T-helper 17 cell (primary cell): ENCODE measurements at regions not wholly inside any gene's neighbourhood (a gene's known extent, or its start where the extent isn't known, plus 50 kb on each side); places are given as distances from the start of the nearest gene placed in this dataset.
A peak's percentile ranks its signal among the peaks of the same experiment; 100 is the strongest.

Source experiments
- ATAC-seq: fragments of 150-1000 bp; cut with Tn5 transposase; 2 replicates; pipeline ENCODE4 v1.10.0; 2021; ENCODE audit warnings: mild to moderate bottlenecking, moderate library complexity
- DNase-seq, 3 donors: peaks; one replicate each; pipeline versions ENCODE4 v3.0.0 to v3.0.0-alpha.2; 2020 to 2021
- H3K9me3 ChIP-seq: one replicate; pipeline ENCODE4 v1.7.0; 2013; ENCODE audit warnings: low read length, mild to moderate bottlenecking; ENCODE audit not compliant: control insufficient read depth, poor library complexity, severe bottlenecking
- H3K27ac Mint-ChIP-seq: one replicate; pipeline ENCODE4 v1.8.0; 2022; ENCODE audit warnings: mild to moderate bottlenecking, moderate library complexity, mixed read lengths
- H3K27me3 Mint-ChIP-seq: one replicate; pipeline ENCODE4 v1.8.0; 2022; ENCODE audit warnings: mixed read lengths
- H3K36me3 Mint-ChIP-seq: one replicate; pipeline ENCODE4 v1.8.0; 2022; ENCODE audit warnings: low read depth, mixed read lengths
- H3K4me1 Mint-ChIP-seq: one replicate; pipeline ENCODE4 v1.8.0; 2022; ENCODE audit warnings: mild to moderate bottlenecking, mixed read lengths
- H3K4me3 Mint-ChIP-seq: one replicate; pipeline ENCODE4 v1.8.0; 2022; ENCODE audit warnings: mild to moderate bottlenecking, moderate library complexity, mixed read lengths

DNA sequence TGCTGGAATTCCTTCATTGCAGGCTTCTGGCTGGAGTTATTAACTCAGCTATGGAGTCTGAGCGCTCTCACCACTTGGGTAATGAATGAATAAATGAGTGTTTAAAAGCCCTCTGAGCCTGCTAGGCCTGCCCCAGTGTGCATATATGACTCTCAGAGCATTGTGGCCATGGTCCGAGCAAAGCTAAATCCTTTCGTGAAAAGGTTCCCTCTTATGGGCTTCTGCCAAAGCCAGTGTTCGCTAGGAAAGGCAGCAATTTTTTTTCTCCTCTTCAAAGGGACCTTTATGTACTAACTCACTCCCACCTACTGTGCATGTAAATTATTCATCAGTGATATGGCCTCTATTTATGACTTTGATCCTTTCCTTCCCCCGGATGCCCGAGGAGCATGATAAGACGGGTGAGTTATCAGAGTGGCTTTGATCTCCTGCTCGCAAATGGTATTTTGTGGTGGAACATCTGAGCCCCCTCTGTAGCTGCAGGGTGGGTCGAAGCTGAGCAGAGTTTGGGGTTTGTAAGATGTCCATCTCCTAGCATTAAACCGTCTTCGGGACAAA is 88.6 kb downstream of the LINC00237 start:
- no peak for ATAC-seq
- H3K27ac Mint-ChIP-seq = no peak overlapping the region
- no peak overlapping the region for H3K4me3 Mint-ChIP-seq
- H3K4me1 Mint-ChIP-seq = no peaks in the 10 kb centered on the region
- H3K27me3 Mint-ChIP-seq = peaks cover 70% of the 10 kb centered on the region
- H3K36me3 Mint-ChIP-seq = peaks cover 2% of the 10 kb centered on the region
- no peak for DNase-seq
- no peaks in the 10 kb centered on the region for H3K9me3 ChIP-seq

DNA sequence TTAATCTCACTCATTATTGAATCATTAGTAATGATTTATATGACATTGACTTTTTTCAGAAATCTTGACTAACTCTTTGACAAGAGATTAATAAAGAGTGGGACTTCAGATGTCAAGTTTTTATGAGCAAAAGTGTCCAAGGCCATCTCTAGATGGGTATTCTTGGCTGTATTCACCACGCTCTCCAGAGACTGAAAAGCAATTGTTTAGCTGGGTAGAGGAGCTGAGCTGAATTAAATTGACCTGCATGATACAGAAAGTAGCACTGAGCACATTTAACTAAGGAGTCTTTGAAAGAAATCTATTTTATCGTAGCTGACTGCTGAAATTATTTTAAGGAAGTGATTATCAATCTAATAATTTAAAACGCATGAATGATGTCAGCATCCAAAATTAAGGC is 89.4 kb downstream of the LINC00237 start:
- Mint-ChIP-seq H3K27me3 (peaks cover 70% of the 10 kb centered on the region), H3K4me3 (peak overlapping the region; percentile 15), H3K27ac (no peak overlapping the region), H3K4me1 (no peaks in the 10 kb centered on the region), H3K36me3 (peaks cover 2% of the 10 kb centered on the region)
- no peaks in the 10 kb centered on the region for H3K9me3 ChIP-seq
- DNase-seq (no peak), ATAC-seq (no peak)

GRCh38 chr20:21014528-21014927 is 91.6 kb downstream of the LINC00237 start:
- H3K4me3 Mint-ChIP-seq = no peak overlapping the region

GRCh38 chr20:21008951-21009350 is 97.2 kb downstream of the LINC00237 start:
- H3K27ac Mint-ChIP-seq = no peak overlapping the region
- H3K4me1 Mint-ChIP-seq = no peaks in the 10 kb centered on the region
- no peak for ATAC-seq
- peaks cover 28% of the 10 kb centered on the region for H3K27me3 Mint-ChIP-seq
- DNase-seq = no peak
- H3K9me3 ChIP-seq = no peaks in the 10 kb centered on the region
- H3K36me3 Mint-ChIP-seq = peaks cover 2% of the 10 kb centered on the region
- H3K4me3 Mint-ChIP-seq = no peak overlapping the region

More at GRCh38 chr20:21014528-21014927, 91.6 kb downstream of the LINC00237 start:
- peaks cover 2% of the 10 kb centered on the region for H3K36me3 Mint-ChIP-seq
- no peaks in the 10 kb centered on the region for H3K4me1 Mint-ChIP-seq
- DNase-seq (no peak), ATAC-seq (no peak)
- no peak overlapping the region for H3K27ac Mint-ChIP-seq
- peaks cover 53% of the 10 kb centered on the region for H3K27me3 Mint-ChIP-seq
- H3K9me3 ChIP-seq = no peaks in the 10 kb centered on the region

GRCh38 chr20:21006611-21007010 is 99.5 kb downstream of the LINC00237 start:
- Mint-ChIP-seq H3K27me3 (peaks cover 21% of the 10 kb centered on the region), H3K4me1 (no peaks in the 10 kb centered on the region), H3K27ac (no peak overlapping the region), H3K36me3 (no peaks in the 10 kb centered on the region), H3K4me3 (no peak overlapping the region)
- DNase-seq = no peak
- H3K9me3 ChIP-seq = no peaks in the 10 kb centered on the region
- no peak for ATAC-seq

DNA sequence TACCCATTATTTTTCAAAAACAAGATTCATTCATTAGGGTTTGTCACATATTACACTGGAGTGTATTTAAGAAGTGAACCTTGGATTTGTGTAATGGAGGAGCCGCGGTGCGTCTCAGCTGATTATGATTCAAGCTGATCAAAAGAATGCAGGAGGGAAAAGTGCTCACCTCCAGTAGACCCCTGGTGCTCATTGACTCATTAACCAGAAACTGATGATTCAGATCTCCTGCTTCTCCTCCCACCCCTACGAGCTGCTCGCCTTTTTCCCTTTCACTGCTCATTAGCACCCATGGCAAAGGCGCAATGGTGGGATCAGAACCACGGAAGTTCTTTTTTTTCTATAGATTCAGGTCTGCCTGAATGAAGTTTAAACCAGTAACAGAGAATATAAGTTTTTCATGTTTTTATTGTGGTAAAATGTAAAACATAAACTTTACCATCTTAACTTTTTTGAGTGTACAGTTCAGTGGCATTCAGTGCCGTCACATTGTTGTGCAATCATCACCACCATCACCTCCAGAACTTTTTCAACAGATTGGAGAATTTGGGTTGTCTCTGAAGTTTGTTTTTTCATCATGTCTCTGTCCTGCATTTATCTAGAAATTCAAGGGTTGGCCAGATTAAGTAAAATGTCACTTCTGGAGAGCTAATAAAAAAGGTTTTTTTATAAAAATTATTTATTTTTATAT is 101.6 kb downstream of the LINC00237 start:
- no peak for DNase-seq

GRCh38 chr20:21003902-21004301 is 102.3 kb downstream of the LINC00237 start:
- no peak for ATAC-seq
- H3K27me3 Mint-ChIP-seq = peaks cover 23% of the 10 kb centered on the region
- H3K4me3 Mint-ChIP-seq = no peak overlapping the region
- H3K9me3 ChIP-seq = no peaks in the 10 kb centered on the region
- H3K27ac Mint-ChIP-seq = no peak overlapping the region
- H3K4me1 Mint-ChIP-seq = no peaks in the 10 kb centered on the region
- no peak for DNase-seq
- H3K36me3 Mint-ChIP-seq = no peaks in the 10 kb centered on the region

More for the DNA sequence above, 101.6 kb downstream of the LINC00237 start:
- Mint-ChIP-seq H3K27ac (no peak overlapping the region), H3K27me3 (peaks cover 27% of the 10 kb centered on the region), H3K4me1 (no peaks in the 10 kb centered on the region), H3K4me3 (no peak overlapping the region), H3K36me3 (no peaks in the 10 kb centered on the region)
- no peak for ATAC-seq
- H3K9me3 ChIP-seq = no peaks in the 10 kb centered on the region

DNA sequence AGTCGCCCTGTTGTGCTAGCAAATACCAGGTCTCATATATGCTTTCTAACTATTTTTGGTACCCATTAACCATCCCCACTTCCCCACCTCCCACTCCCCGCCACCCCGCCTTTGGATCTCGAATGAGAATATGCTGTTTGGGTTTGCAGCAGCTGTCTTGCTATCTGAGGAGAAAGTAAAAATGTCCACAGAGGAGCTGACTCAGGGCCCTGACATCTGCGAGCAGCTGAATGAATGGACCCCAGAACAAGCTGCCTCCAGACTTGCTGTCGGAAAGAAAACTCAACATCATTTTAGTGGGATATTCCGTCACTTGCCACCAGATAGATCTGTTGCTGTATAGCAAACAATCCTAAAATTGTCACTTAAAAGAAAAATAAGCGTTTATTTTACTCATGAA is 103.7 kb downstream of the LINC00237 start:
- DNase-seq (no peak), ATAC-seq (no peak)
- no peak overlapping the region for H3K4me3 Mint-ChIP-seq
- H3K4me1 Mint-ChIP-seq = no peaks in the 10 kb centered on the region
- H3K27ac Mint-ChIP-seq = no peak overlapping the region
- no peaks in the 10 kb centered on the region for H3K36me3 Mint-ChIP-seq
- no peaks in the 10 kb centered on the region for H3K9me3 ChIP-seq
- H3K27me3 Mint-ChIP-seq = peaks cover 22% of the 10 kb centered on the region

DNA sequence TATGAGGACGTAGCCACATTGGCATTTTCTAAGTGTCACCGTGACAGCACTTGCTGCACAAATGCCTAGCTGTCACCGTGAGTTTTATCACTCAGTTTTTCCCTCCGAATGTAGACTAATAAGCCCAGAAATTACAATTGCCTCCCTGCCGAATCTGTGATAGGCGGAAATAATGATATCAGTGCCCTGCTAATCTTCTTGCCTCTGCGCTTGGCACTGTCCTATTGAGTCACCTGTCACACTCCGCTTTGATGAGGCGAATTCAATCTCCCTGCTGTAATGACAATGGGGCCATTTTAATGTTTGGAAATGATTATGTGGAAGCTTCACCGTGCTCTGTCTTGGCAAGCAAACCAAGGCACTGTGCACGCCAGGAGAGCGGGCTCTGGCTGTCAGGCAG is 112.8 kb downstream of the LINC00237 start:
- no peaks in the 10 kb centered on the region for H3K9me3 ChIP-seq
- Mint-ChIP-seq H3K27me3 (peaks cover 36% of the 10 kb centered on the region), H3K36me3 (no peaks in the 10 kb centered on the region), H3K27ac (no peak overlapping the region), H3K4me3 (no peak overlapping the region), H3K4me1 (no peaks in the 10 kb centered on the region)
- DNase-seq (no peak), ATAC-seq (no peak)

DNA sequence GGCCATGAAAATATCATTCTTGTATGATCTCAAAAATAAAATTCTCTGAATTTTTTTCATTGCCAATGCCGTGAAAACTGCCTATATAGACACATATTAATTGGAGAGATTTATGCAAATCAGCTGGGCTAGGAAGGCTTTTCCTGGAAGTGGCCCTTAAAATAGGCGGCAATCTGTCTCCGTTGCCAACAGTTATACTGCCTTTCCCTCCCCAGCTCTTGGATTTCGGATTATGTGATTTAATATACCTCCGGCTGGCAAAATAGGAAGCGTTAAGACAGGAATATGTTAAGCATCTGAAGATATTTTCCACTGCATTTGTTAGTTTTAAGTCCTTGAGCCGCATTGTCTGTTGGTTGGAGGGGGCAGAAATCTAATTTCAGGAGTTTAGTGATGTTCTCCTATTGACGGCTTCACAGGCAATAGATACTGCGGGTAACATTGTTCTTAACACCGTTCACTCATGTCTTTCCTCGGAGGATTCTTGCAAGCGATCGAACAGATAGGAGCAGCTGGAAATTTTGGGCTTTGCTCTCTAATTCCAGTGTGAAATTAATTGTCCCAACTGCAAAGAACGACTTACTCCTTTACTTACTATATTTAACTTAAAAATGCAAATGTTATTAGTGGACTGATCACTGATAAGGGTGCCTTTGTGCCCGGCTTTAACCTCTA is 113.3 kb downstream of the LINC00237 start:
- Mint-ChIP-seq H3K27ac (no peak overlapping the region), H3K4me1 (no peaks in the 10 kb centered on the region), H3K27me3 (peaks cover 36% of the 10 kb centered on the region), H3K36me3 (no peaks in the 10 kb centered on the region), H3K4me3 (no peak overlapping the region)
- no peak for DNase-seq
- H3K9me3 ChIP-seq = no peaks in the 10 kb centered on the region
- no peak for ATAC-seq

DNA sequence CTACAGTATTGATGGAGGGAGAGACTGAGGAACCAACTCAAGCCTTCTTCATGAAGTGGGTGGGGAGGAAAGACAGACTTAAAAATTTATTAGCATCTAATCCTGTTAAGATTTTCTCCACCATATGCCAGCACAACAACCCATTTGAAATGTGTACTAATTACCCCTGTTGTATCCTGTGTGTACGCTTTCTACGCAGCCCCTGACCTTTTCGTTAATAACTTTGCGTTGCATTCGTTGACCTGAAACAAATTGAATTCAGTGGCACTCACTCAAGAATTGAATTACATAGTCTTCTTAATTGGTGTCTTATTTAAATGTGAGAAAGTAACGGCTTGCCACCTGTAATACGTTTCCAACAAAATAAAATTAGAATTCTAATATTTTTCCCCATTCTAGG is 113.9 kb downstream of the LINC00237 start:
- H3K4me1 Mint-ChIP-seq = no peaks in the 10 kb centered on the region
- H3K27me3 Mint-ChIP-seq = peaks cover 36% of the 10 kb centered on the region
- no peak for DNase-seq
- no peaks in the 10 kb centered on the region for H3K9me3 ChIP-seq
- no peak overlapping the region for H3K27ac Mint-ChIP-seq
- no peak for ATAC-seq
- H3K36me3 Mint-ChIP-seq = no peaks in the 10 kb centered on the region
- no peak overlapping the region for H3K4me3 Mint-ChIP-seq

- ATAC-seq = no peak
- Mint-ChIP-seq H3K36me3 (no peaks in the 10 kb centered on the region), H3K27ac (no peak overlapping the region), H3K4me1 (no peaks in the 10 kb centered on the region), H3K4me3 (no peak overlapping the region), H3K27me3 (peaks cover 28% of the 10 kb centered on the region)
- no peak for DNase-seq
- H3K9me3 ChIP-seq = no peaks in the 10 kb centered on the region
Observed at GRCh38 chr20:20989081-20989480, 117.1 kb downstream of the LINC00237 start.

- Mint-ChIP-seq H3K27me3 (no peaks in the 10 kb centered on the region), H3K4me1 (no peaks in the 10 kb centered on the region), H3K4me3 (no peak overlapping the region), H3K36me3 (no peaks in the 10 kb centered on the region), H3K27ac (no peak overlapping the region)
- DNase-seq (no peak), ATAC-seq (no peak)
- H3K9me3 ChIP-seq = no peaks in the 10 kb centered on the region
Observed at GRCh38 chr20:20979934-20980333, 126.2 kb downstream of the LINC00237 start.

- no peak overlapping the region for H3K27ac Mint-ChIP-seq
- no peaks in the 10 kb centered on the region for H3K9me3 ChIP-seq
- H3K27me3 Mint-ChIP-seq = no peaks in the 10 kb centered on the region
- ATAC-seq (no peak), DNase-seq (no peak)
- no peaks in the 10 kb centered on the region for H3K36me3 Mint-ChIP-seq
- H3K4me3 Mint-ChIP-seq = no peak overlapping the region
- H3K4me1 Mint-ChIP-seq = no peaks in the 10 kb centered on the region
Observed at GRCh38 chr20:20977786-20978185, 128.4 kb downstream of the LINC00237 start.
